ENCODE measurements at regions not wholly inside any gene's neighbourhood (a gene's known extent, or its start where the extent isn't known, plus 50 kb on each side); places are given as distances from the start of the nearest gene placed in this dataset.
A peak's percentile ranks its signal among the peaks of the same experiment; 100 is the strongest.

- no peak for ATAC-seq
- DNase-seq: no peak
- no peaks in the 10 kb centered on the region for H3K4me1 Mint-ChIP-seq (ENCODE audit: low read depth)
- H3K36me3 Mint-ChIP-seq (ENCODE audit: low read depth): no peaks in the 10 kb centered on the region
- no peak for TF ChIP-seq CTCF (IDR thresholded peaks at IDR 0.05)
- no peak overlapping the region for H3K4me3 Mint-ChIP-seq
- no peaks in the 10 kb centered on the region for H3K9me3 Mint-ChIP-seq
- H3K27me3 Mint-ChIP-seq: peaks cover 21% of the 10 kb centered on the region
- ChIA-PET POLR2A (no interaction called here), CTCF (interaction anchor here (0.6 kb wide), 1 partner anchor 140 kb away, joined by 3 read pairs; no protein-coding TSS in a partner anchor)
- H3K27ac Mint-ChIP-seq: no peak overlapping the region
- intact Hi-C loops (cut with micrococcal nuclease): no loop called here
Measured at GRCh38 chr2:12844511-12844910, 127.8 kb downstream of the TRIB2 start.

GRCh38 chr2:12847694-12848575 is 131.2 kb downstream of the TRIB2 start:
- ChIA-PET CTCF (no interaction called here), POLR2A (no interaction called here)

DNA sequence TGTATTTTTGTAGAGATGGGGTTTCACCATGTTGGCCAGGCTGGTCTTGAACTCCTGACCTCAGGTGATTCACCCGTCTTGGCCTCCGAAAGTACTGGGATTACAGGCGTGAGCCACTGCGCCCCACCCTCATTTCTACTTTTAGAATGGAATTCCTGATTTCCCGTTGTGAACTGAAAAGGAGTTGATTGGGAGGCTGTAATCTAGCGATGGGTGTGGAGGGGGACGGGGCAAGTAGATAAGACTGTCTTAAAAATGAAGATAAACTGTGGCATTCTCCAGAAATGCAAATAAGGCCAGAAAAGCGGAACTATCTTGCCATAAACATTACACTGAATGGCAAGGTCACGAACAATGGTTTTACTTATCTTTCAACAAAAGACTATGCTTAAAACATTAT is 135.4 kb downstream of the TRIB2 start:
- peaks cover 35% of the 10 kb centered on the region for H3K27me3 Mint-ChIP-seq
- no peak for DNase-seq
- no peak for TF ChIP-seq CTCF (IDR thresholded peaks at IDR 0.05)
- no peaks in the 10 kb centered on the region for H3K9me3 Mint-ChIP-seq
- ChIA-PET CTCF (no interaction called here), POLR2A (no interaction called here)
- no peak for ATAC-seq
- no peak overlapping the region for H3K27ac Mint-ChIP-seq
- H3K4me3 Mint-ChIP-seq: no peak overlapping the region
- intact Hi-C loops (cut with micrococcal nuclease): no loop called here
- H3K36me3 Mint-ChIP-seq (ENCODE audit: low read depth): no peaks in the 10 kb centered on the region
- no peaks in the 10 kb centered on the region for H3K4me1 Mint-ChIP-seq (ENCODE audit: low read depth)

More at GRCh38 chr2:12847694-12848575, 131.2 kb downstream of the TRIB2 start:
- ATAC-seq (no peak), DNase-seq (no peak)
- intact Hi-C loops (cut with micrococcal nuclease): no loop called here
- Mint-ChIP-seq H3K9me3 (no peaks in the 10 kb centered on the region), H3K27me3 (peaks cover 18% of the 10 kb centered on the region), H3K4me1 (ENCODE audit: low read depth) (no peaks in the 10 kb centered on the region), H3K4me3 (no peak overlapping the region), H3K27ac (no peak overlapping the region), H3K36me3 (ENCODE audit: low read depth) (no peaks in the 10 kb centered on the region)
- no peak for TF ChIP-seq CTCF (IDR thresholded peaks at IDR 0.05)

- no peak for ATAC-seq
- no peak for TF ChIP-seq CTCF (IDR thresholded peaks at IDR 0.05)
- Mint-ChIP-seq H3K4me3 (no peak overlapping the region), H3K9me3 (no peaks in the 10 kb centered on the region), H3K36me3 (ENCODE audit: low read depth) (no peaks in the 10 kb centered on the region), H3K27ac (no peak overlapping the region), H3K27me3 (peaks cover 36% of the 10 kb centered on the region), H3K4me1 (ENCODE audit: low read depth) (no peaks in the 10 kb centered on the region)
- CTCF ChIA-PET: no interaction called here
- intact Hi-C loops (cut with micrococcal nuclease): no loop called here
- DNase-seq: no peak
- POLR2A ChIA-PET: no interaction called here
Measured at GRCh38 chr2:12854001-12854530, 137.3 kb downstream of the TRIB2 start.

DNA sequence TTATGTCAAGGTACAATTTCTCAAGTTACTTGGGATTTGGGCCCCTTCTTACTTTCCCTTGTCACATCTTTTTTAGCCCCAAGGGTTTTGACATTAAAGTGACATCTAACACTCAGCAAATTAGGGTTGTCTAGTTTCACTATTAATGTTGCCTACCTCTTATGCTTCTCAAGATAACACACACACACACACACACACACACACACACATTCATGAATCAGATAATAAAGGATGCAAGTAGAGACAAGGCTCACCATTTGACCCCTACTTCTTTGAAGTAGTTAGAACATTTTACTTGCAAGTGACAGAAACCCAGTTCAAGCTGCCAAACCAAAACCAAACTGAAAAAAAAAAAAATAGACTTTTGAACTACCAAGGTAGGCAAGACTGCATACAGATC is 138.8 kb downstream of the TRIB2 start:
- Mint-ChIP-seq H3K4me1 (ENCODE audit: low read depth) (peaks cover under 1% of the 10 kb centered on the region), H3K4me3 (no peak overlapping the region), H3K27me3 (peaks cover 35% of the 10 kb centered on the region), H3K9me3 (peaks cover 6% of the 10 kb centered on the region), H3K27ac (peak overlapping the region; percentile 17), H3K36me3 (ENCODE audit: low read depth) (no peaks in the 10 kb centered on the region)
- ATAC-seq: peak; percentile 63
- DNase-seq: peak; percentile 63
- ChIA-PET POLR2A (no interaction called here), CTCF (interaction anchor here (1.6 kb wide), 1 partner anchor 152 kb away, joined by 7 read pairs; no protein-coding TSS in a partner anchor)
- no peak for TF ChIP-seq CTCF (IDR thresholded peaks at IDR 0.05)
- intact Hi-C loops (cut with micrococcal nuclease): loop anchor here (5.0 kb wide), 1 partner anchor 133 kb away; no protein-coding TSS in a partner anchor

Data from activated CD8-positive, alpha-beta T cell treated with anti-CD3 and anti-CD28 coated beads for 36 hours (primary cell).